SK-N-SH (cell line): ENCODE measurements at regions not wholly inside any gene's neighbourhood (a gene's known extent, or its start where the extent isn't known, plus 50 kb on each side); places are given as distances from the start of the nearest gene placed in this dataset.

ENCODE experiments used
- CTCF ChIP-seq: fragments of 200-600 bp; sonication (generic); IDR thresholded peaks from 2 replicates; pipeline ENCODE4 v1.6.1; 2017; ENCODE audit warnings: antibody characterized with exemption, mild to moderate bottlenecking, moderate library complexity
- EZH2phosphoT487 ChIP-seq: fragments of 200-600 bp; sonication (generic); IDR thresholded peaks from 2 replicates; pipeline ENCODE4 v1.6.1; 2017; ENCODE audit warnings: low read depth, mixed run types, mild to moderate bottlenecking, antibody characterized with exemption, moderate library complexity, borderline replicate concordance
- GABPA ChIP-seq: IDR thresholded peaks from 2 replicates; pipeline ENCODE4 v1.4.0; 2012; ENCODE audit warnings: low read depth, mild to moderate bottlenecking
- SMC3 ChIP-seq: IDR thresholded peaks from 2 replicates; pipeline ENCODE4 v1.6.1; 2012; ENCODE audit warnings: low read depth, low read length, improper control_type of control experiment
- TAF1 ChIP-seq: IDR thresholded peaks from 2 replicates; pipeline ENCODE4 v1.6.1; 2012; ENCODE audit warnings: low read depth, mild to moderate bottlenecking, low read length, moderate library complexity, borderline replicate concordance
- USF2 ChIP-seq: fragments of 150-350 bp; IDR thresholded peaks from 2 replicates; pipeline ENCODE4 v1.6.1; 2017; ENCODE audit warnings: antibody characterized with exemption, low read length, low read depth, borderline replicate concordance

GRCh38 chr18:10215446-10215845 is 239.0 kb upstream of the APCDD1 start:
- TF ChIP-seq TAF1 (no peak), EZH2phosphoT487 (no peak), CTCF (no peak), GABPA (no peak), SMC3 (no peak), USF2 (no peak)
